Nephron progenitor cell (in vitro differentiated cells): ENCODE measurements at regions not wholly inside any gene's neighbourhood (a gene's known extent, or its start where the extent isn't known, plus 50 kb on each side); places are given as distances from the start of the nearest gene placed in this dataset.

Experiments used
- DNase-seq: peaks from one replicate; pipeline ENCODE4 v3.0.0; 2021
- H3K27ac Mint-ChIP-seq: 2 replicates; pipeline ENCODE4 v1.8.0; 2021; ENCODE audit warnings: mild to moderate bottlenecking, moderate library complexity, mixed read lengths
- H3K27me3 Mint-ChIP-seq: 2 replicates; pipeline ENCODE4 v1.8.0; 2021; ENCODE audit warnings: mild to moderate bottlenecking, low read depth, mixed read lengths; ENCODE audit not compliant: poor library complexity
- H3K36me3 Mint-ChIP-seq: 2 replicates; pipeline ENCODE4 v1.8.0; 2021; ENCODE audit warnings: low read depth, mixed read lengths
- H3K4me1 Mint-ChIP-seq: 2 replicates; pipeline ENCODE4 v1.8.0; 2021; ENCODE audit warnings: mixed read lengths
- H3K4me3 Mint-ChIP-seq: 2 replicates; pipeline ENCODE4 v1.8.0; 2021; ENCODE audit warnings: mild to moderate bottlenecking, moderate library complexity, mixed read lengths
- H3K9me3 Mint-ChIP-seq: 2 replicates; pipeline ENCODE4 v1.8.0; 2021; ENCODE audit warnings: mild to moderate bottlenecking, moderate library complexity, mixed read lengths
- CTCF ChIP-seq: fragments of 200-600 bp; sonication (generic); IDR thresholded peaks from 2 replicates; pipeline ENCODE4 v1.5.0; 2021; ENCODE audit warnings: antibody characterized with exemption

GRCh38 chr1:242743983-242744780, 219.7 kb upstream of the PLD5 start:
- TF ChIP-seq CTCF: no peak
- no peak for DNase-seq
- Mint-ChIP-seq H3K9me3 (peaks cover 10% of the 10 kb centered on the region), H3K4me3 (no peak overlapping the region), H3K4me1 (no peaks in the 10 kb centered on the region), H3K27me3 (no peaks in the 10 kb centered on the region), H3K36me3 (no peaks in the 10 kb centered on the region), H3K27ac (no peak overlapping the region)

GRCh38 chr1:242738702-242739645, 214.5 kb upstream of the PLD5 start:
- no peak for DNase-seq
- Mint-ChIP-seq H3K27ac (no peak overlapping the region), H3K4me3 (no peak overlapping the region), H3K9me3 (peaks cover 10% of the 10 kb centered on the region), H3K36me3 (no peaks in the 10 kb centered on the region), H3K27me3 (peaks cover 4% of the 10 kb centered on the region), H3K4me1 (no peaks in the 10 kb centered on the region)
- TF ChIP-seq CTCF: no peak

- Mint-ChIP-seq H3K4me1 (no peaks in the 10 kb centered on the region), H3K4me3 (no peak overlapping the region), H3K27ac (no peak overlapping the region), H3K9me3 (peaks cover 11% of the 10 kb centered on the region), H3K36me3 (no peaks in the 10 kb centered on the region), H3K27me3 (peaks cover 4% of the 10 kb centered on the region)
- TF ChIP-seq CTCF: no peak
- DNase-seq: no peak
Observed at GRCh38 chr1:242736611-242737010, 212.1 kb upstream of the PLD5 start.

GRCh38 chr1:242735323-242735722, 210.8 kb upstream of the PLD5 start:
- Mint-ChIP-seq H3K4me1 (no peaks in the 10 kb centered on the region), H3K27me3 (peaks cover 4% of the 10 kb centered on the region), H3K4me3 (no peak overlapping the region), H3K36me3 (no peaks in the 10 kb centered on the region), H3K9me3 (peaks cover 6% of the 10 kb centered on the region), H3K27ac (no peak overlapping the region)
- no peak for DNase-seq
- no peak for TF ChIP-seq CTCF

GRCh38 chr1:242731446-242731845, 206.9 kb upstream of the PLD5 start:
- no peak overlapping the region for H3K4me3 Mint-ChIP-seq
- H3K4me1 Mint-ChIP-seq: no peaks in the 10 kb centered on the region
- H3K9me3 Mint-ChIP-seq: peaks cover 6% of the 10 kb centered on the region
- TF ChIP-seq CTCF: no peak
- DNase-seq: no peak
- H3K27ac Mint-ChIP-seq: no peak overlapping the region
- peaks cover 7% of the 10 kb centered on the region for H3K27me3 Mint-ChIP-seq
- H3K36me3 Mint-ChIP-seq: no peaks in the 10 kb centered on the region
